IMR-90 (cell line): ENCODE measurements at regions not wholly inside any gene's neighbourhood (a gene's known extent, or its start where the extent isn't known, plus 50 kb on each side); places are given as distances from the start of the nearest gene placed in this dataset.

Experiments used
- NFE2L2 ChIP-seq: fragments of 150-350 bp; IDR thresholded peaks from 2 replicates; pipeline ENCODE4 v1.6.1; 2016; ENCODE audit warnings: low read depth, mild to moderate bottlenecking, low read length
- POLR2A ChIP-seq: IDR thresholded peaks from 2 replicates; pipeline ENCODE4 v1.6.1; 2012; ENCODE audit warnings: mild to moderate bottlenecking, low read depth, low read length
- RAD21 ChIP-seq: IDR thresholded peaks from 2 replicates; pipeline ENCODE4 v1.6.1; 2012; ENCODE audit warnings: low read length, improper control_type of control experiment
- TF ChIP-seq, protein P1 (sequence below): conservative IDR thresholded peaks from 2 replicates; pipeline ENCODE4 v1.5.1; 2012; ENCODE audit warnings: mild to moderate bottlenecking, low read depth, low read length, improper control_type of control experiment

DNA sequence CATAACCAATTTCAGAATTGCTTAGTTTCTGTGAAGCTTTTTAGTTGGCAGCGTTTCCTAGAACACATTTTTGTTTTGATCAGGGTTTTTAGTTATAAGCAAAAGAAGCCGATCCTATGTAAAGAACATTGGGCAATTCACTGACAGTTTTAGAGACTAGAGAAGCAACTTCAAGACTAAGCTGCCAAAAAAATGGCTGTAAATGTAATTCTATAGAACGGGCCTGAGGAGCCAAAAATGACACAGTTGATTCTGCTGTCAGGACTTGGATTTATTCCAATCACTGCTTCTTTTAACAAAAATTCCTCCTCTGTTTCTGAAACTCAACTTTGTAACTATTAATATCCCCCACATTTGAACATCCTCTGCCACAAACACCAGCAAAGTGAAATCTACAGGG lies 236.0 kb upstream of the EYS start:
- TF ChIP-seq NFE2L2 (no peak), RAD21 (no peak), POLR2A (no peak)
- TF ChIP-seq, protein P1, sequence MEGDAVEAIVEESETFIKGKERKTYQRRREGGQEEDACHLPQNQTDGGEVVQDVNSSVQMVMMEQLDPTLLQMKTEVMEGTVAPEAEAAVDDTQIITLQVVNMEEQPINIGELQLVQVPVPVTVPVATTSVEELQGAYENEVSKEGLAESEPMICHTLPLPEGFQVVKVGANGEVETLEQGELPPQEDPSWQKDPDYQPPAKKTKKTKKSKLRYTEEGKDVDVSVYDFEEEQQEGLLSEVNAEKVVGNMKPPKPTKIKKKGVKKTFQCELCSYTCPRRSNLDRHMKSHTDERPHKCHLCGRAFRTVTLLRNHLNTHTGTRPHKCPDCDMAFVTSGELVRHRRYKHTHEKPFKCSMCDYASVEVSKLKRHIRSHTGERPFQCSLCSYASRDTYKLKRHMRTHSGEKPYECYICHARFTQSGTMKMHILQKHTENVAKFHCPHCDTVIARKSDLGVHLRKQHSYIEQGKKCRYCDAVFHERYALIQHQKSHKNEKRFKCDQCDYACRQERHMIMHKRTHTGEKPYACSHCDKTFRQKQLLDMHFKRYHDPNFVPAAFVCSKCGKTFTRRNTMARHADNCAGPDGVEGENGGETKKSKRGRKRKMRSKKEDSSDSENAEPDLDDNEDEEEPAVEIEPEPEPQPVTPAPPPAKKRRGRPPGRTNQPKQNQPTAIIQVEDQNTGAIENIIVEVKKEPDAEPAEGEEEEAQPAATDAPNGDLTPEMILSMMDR = no peak
